SK-N-SH (cell line): ENCODE measurements at regions not wholly inside any gene's neighbourhood (a gene's known extent, or its start where the extent isn't known, plus 50 kb on each side); places are given as distances from the start of the nearest gene placed in this dataset.

ENCODE experiments used
- EP300 ChIP-seq, 2 experiments: IDR thresholded peaks; 2 replicates each; pipeline versions ENCODE4 v1.4.0 to v1.6.1; 2012; ENCODE audit warnings: borderline replicate concordance in 1 of 2, low read depth in 1 of 2, low read length in 1 of 2
- EZH2phosphoT487 ChIP-seq: fragments of 200-600 bp; sonication (generic); IDR thresholded peaks from 2 replicates; pipeline ENCODE4 v1.6.1; 2017; ENCODE audit warnings: low read depth, mixed run types, mild to moderate bottlenecking, antibody characterized with exemption, moderate library complexity, borderline replicate concordance
- FOXJ3 ChIP-seq: sonication (generic); formaldehyde crosslinking; IDR thresholded peaks from 2 replicates; pipeline ENCODE4 v1.5.1; 2020; ENCODE audit warnings: mild to moderate bottlenecking, missing genetic modification reagents
- GATA2 ChIP-seq: sonication (generic); formaldehyde crosslinking; IDR thresholded peaks from 2 replicates; pipeline ENCODE4 v1.5.0; 2020; ENCODE audit warnings: mild to moderate bottlenecking, missing genetic modification reagents
- MXI1 ChIP-seq: IDR thresholded peaks from 2 replicates; pipeline ENCODE4 v1.6.1; 2012; ENCODE audit warnings: mild to moderate bottlenecking, low read depth, low read length, improper control_type of control experiment
- RAD21 ChIP-seq: IDR thresholded peaks from 2 replicates; pipeline ENCODE4 v1.6.1; 2012; ENCODE audit warnings: mild to moderate bottlenecking, low read length
- RFX5 ChIP-seq: IDR thresholded peaks from 2 replicates; pipeline ENCODE4 v1.6.1; 2012; ENCODE audit warnings: mild to moderate bottlenecking, improper control_type of control experiment, low read length
- TAF1 ChIP-seq: IDR thresholded peaks from 2 replicates; pipeline ENCODE4 v1.6.1; 2012; ENCODE audit warnings: low read depth, mild to moderate bottlenecking, low read length, moderate library complexity, borderline replicate concordance
- TF ChIP-seq, protein P1 (sequence below): fragments of 200-600 bp; sonication (generic); IDR thresholded peaks from 2 replicates; pipeline ENCODE4 v1.6.1; 2017; ENCODE audit warnings: antibody characterized with exemption, mild to moderate bottlenecking, moderate library complexity
- TF ChIP-seq, protein P2 (sequence below): IDR thresholded peaks from 2 replicates; pipeline ENCODE4 v1.6.1; 2012; ENCODE audit warnings: mild to moderate bottlenecking, low read depth, low read length, moderate library complexity

DNA sequence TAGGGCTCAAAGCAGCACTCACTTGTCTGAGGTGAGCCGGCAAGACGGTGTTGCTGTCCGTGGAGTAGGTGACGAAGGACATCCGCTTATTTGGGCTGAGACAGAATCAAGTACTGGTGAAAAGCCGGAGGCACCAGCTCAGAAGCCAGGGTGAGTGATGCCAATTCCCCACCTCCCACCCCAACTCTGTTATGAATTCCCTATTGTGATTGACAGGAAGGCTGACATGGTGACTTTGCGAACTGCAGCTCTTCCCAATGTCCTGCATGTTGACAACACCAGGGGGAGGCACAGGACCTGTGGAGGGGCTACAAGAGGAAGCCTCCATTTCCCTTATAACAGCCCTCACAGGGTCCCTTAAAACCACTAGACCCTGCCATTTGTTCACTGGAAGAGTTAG lies 52.3 kb upstream of the MSMB start:
- no peak for TF ChIP-seq TAF1
- TF ChIP-seq, protein P1, sequence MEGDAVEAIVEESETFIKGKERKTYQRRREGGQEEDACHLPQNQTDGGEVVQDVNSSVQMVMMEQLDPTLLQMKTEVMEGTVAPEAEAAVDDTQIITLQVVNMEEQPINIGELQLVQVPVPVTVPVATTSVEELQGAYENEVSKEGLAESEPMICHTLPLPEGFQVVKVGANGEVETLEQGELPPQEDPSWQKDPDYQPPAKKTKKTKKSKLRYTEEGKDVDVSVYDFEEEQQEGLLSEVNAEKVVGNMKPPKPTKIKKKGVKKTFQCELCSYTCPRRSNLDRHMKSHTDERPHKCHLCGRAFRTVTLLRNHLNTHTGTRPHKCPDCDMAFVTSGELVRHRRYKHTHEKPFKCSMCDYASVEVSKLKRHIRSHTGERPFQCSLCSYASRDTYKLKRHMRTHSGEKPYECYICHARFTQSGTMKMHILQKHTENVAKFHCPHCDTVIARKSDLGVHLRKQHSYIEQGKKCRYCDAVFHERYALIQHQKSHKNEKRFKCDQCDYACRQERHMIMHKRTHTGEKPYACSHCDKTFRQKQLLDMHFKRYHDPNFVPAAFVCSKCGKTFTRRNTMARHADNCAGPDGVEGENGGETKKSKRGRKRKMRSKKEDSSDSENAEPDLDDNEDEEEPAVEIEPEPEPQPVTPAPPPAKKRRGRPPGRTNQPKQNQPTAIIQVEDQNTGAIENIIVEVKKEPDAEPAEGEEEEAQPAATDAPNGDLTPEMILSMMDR: no peak
- no peak for TF ChIP-seq RFX5
- no peak for TF ChIP-seq FOXJ3
- TF ChIP-seq EZH2phosphoT487: no peak
- no peak for TF ChIP-seq GATA2
- TF ChIP-seq RAD21: no peak
- no peak for TF ChIP-seq MXI1
- TF ChIP-seq, protein P2, sequence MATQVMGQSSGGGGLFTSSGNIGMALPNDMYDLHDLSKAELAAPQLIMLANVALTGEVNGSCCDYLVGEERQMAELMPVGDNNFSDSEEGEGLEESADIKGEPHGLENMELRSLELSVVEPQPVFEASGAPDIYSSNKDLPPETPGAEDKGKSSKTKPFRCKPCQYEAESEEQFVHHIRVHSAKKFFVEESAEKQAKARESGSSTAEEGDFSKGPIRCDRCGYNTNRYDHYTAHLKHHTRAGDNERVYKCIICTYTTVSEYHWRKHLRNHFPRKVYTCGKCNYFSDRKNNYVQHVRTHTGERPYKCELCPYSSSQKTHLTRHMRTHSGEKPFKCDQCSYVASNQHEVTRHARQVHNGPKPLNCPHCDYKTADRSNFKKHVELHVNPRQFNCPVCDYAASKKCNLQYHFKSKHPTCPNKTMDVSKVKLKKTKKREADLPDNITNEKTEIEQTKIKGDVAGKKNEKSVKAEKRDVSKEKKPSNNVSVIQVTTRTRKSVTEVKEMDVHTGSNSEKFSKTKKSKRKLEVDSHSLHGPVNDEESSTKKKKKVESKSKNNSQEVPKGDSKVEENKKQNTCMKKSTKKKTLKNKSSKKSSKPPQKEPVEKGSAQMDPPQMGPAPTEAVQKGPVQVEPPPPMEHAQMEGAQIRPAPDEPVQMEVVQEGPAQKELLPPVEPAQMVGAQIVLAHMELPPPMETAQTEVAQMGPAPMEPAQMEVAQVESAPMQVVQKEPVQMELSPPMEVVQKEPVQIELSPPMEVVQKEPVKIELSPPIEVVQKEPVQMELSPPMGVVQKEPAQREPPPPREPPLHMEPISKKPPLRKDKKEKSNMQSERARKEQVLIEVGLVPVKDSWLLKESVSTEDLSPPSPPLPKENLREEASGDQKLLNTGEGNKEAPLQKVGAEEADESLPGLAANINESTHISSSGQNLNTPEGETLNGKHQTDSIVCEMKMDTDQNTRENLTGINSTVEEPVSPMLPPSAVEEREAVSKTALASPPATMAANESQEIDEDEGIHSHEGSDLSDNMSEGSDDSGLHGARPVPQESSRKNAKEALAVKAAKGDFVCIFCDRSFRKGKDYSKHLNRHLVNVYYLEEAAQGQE: no peak
- no peak for TF ChIP-seq EP300 (IDR thresholded peaks at IDR 0.05; ENCODE audit: borderline replicate concordance in 1 of 2, low read depth in 1 of 2, low read length in 1 of 2)
